AG20443 (cell line): ENCODE measurements at regions not wholly inside any gene's neighbourhood (a gene's known extent, or its start where the extent isn't known, plus 50 kb on each side); places are given as distances from the start of the nearest gene placed in this dataset.
"Not testable (repeated sequence)": the region's sequence is repeated elsewhere in the genome, so short reads cannot be mapped to it uniquely, and the experiment has no call there.

ENCODE experiments used
- DNase-seq: peaks from one replicate; pipeline ENCODE4 v3.0.0; 2012; ENCODE audit warnings: low spot score, mixed read lengths

DNA sequence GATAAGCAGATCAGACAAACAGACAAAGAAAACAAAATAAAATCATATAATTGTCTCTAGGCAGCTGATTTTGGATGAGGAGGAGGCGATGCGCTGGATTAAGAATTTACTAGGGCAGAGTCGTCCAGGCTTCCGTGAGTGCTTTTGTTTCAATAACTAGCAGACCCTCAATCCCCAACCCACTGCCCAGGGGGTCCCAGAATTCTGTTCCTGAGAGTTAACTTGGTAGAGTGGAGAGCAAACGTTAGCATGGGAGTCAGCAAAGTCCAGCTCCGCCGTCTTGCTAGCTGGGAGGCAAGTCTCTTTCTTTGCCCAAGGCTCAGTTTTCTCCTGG, 95.5 kb upstream of the TBX5 start:
- DNase-seq, result no peak

DNA sequence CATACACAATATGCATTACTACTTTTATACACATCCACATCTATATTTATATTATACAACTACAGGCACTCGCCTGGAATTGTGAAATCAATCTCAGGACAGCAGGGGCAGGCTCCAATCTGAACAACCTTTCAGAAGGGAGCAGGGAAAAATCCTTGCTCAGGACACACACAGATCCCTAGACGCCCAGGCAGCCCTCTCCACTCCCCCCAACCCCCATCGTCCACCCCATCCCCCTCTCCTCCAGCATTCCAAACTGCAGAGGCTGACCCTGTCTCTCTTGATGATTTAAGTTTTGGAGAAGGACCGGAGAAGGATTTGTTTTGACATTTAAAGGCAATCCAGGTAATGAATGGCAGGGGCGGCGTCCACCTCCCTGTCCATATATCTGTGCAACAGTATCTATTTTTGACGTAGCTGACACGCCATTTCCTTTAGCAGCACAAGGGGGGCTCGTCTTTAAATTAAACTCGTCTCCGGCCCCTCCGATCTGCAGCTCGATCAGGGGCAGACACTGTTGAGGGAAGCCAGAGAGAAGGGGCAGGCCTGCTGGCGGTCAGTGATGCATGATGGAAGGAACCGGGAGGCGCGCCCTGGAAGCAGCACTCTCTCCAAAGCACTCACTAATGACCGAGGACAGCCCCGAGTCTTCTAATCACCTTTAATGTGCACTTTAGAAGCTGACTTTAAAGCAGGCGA, 95.0 kb upstream of the TBX5 start:
- no peak for DNase-seq

DNA sequence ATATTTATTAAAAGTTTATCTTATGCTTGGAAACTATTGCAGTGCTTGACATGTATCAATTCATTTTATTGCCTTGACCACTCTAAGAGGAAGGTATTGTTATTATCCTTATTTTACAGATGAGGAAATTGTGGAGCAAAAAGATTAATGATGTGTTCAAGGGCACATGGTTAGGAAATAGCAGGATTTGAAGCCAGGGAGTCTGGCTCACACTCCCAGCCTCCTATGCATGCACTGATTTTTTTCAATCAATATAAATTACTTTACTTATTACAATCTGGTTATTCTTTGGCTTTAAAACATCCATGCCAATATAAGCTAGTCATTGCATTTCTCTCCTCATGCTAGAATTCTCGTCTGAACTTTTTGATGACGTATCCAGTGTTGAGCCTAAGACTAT, 94.2 kb upstream of the TBX5 start:
- DNase-seq, result no peak

DNA sequence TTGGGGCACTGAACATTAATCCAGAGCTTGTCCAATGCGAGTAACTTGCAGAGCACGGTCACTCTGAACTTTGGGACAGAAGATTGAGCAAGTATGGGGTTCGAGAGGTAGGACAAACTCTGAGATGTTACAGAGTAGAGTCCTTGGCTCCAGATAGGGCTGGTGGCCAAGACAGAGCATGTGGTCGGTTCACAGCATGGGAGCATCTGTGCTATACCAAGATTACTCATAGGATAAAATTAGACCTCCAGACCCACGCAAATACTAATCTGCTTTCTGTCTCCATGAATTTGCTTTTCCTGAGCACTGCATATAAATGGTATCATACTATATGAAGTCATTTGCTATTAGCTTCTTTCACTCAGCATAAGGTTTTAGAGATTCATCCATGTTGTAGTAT, 93.4 kb upstream of the TBX5 start:
- peak; percentile 56 for DNase-seq

DNA sequence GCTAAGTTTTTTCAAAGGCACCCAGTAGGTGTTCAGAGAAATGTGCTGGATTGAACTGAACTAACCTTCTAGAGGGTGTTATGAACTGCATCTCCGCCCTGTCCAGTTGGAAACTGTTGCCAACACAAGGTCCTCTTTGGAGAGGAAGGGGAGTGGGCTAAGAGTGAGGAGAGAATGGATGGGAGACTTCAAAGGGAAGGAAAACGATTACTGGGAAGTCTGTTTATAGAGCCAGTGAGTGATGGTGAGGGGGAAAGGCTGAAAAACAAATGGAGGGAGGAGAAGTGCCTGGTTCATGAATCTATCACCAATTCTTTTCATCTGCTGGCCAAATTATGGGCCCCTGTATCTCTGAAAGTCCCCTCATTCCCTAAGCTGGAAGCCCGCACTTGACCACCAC, 86.0 kb upstream of the TBX5 start:
- no peak for DNase-seq

- DNase-seq, result not testable (repeated sequence)
Measured at GRCh38 chr12:114484822-114485459, 79.0 kb upstream of the TBX5 start.

DNA sequence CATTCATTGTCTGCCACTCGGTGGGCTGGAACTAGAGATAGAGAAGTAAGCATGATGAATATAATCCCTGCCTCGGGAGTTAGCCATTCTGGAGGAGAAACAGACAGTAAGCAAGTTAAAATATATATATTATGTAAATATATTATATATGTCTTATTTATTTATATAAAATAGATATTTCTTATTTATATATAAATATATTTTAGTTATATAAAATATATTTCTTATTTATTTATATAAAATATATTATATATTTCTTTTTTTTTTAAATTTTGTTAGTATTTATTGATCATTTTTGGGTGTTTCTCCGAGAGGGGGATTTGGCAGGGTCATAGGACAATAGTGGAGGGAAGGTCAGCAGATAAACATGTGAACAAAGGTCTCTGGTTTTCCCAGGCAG, 78.1 kb upstream of the TBX5 start:
- no peak for DNase-seq

DNA sequence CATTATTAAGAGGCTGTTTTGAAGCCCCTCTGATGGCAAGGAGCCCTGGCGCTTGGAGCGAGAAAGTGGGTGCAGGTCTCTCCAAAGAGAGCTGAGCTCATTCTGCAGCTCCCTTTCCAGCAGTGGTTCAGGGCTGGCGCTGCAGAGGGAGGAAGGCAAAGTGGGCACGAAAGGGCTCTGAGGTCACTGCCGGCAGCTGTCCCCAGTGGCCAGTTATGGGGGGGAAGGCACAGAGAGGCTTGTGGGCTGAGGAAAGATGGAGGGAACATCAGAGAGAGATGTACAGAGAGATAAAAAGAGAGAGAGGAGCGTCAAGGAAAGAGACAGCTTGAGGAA, 75.2 kb upstream of the TBX5 start:
- peak; percentile 53 for DNase-seq

DNA sequence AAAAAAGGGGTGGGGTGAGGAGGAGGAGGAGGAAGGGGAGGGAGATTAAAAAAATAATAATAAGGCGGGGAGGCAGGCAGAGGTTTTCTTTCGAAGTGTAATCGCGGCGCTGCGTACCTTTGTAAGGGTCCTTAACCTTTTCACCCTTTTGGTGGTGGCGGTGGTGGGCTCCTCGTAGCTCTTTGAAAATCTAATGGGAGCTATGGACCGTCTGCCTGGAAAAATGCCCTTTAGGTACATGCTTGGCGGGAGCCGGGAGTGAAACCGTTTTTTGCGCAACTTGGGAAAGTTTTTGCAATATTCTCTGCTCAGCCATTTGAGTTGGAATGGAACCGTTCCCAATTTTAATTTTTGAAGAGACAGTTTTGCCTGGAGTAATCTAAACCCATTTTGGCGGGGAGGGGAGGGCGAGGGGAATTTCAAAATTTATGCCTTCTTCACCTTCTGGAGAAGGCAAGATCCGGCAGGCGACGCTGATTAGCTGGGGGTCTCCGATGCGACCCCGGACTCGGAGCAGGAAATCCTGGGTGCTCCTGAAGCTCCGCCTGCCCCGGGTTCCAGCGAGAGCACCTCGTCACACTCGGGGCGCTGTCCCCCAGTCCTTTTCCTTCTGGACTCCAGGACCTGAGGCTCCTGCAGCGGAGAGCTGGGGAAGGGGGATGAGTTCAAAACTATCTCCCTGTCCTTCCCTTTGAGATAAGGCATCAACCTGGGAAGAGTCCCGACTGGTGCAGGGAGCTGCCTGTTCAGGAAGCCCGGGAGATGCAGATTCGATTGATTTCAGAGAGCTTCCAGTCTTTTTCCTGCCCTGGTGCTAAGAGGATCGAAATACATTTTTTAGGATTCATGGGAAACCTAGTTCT, 74.6 kb upstream of the TBX5 start:
- DNase-seq, result peak; percentile 38

DNA sequence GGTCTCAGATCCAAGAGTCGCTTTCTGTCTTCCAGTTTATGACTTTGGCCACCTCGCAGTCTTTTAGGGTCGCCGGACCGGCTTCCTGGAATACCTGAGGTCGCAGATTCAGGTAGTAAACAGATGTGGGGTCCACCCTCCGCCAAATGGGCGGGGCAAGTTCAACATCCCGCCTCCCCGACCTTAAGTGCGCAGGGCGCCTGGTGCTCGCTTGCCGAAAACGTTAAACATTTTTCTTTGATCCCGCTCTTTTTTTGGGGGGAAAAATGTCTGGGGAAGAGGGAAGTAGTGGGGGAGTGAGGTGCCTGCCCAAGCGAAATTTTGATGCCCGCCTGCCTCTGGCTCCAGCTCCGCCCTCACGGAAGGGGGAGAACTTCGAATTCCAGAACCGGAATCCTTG, 73.9 kb upstream of the TBX5 start:
- DNase-seq, result peak; percentile 40

GRCh38 chr12:114478865-114479264, 72.9 kb upstream of the TBX5 start:
- no peak for DNase-seq

DNA sequence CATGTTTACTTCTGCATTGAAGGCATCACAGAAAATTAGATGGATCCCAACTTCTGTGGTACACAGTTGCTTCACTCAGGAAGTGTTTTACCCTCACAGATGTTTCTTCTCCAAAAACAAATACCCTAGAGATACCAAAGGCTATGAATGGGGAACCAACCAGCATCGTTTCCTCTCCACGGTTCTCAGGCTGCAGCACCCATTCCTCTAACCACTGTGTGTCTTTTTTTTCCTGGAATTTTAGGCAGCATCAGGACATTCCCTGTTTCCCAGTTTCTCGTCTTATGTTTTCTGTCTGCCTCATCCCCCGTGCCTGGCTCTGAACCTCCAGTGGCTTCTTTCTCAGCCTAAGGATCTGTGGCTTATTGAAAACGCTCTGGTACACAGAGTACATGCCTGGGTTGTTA, 72.0 kb upstream of the TBX5 start:
- no peak for DNase-seq

DNA sequence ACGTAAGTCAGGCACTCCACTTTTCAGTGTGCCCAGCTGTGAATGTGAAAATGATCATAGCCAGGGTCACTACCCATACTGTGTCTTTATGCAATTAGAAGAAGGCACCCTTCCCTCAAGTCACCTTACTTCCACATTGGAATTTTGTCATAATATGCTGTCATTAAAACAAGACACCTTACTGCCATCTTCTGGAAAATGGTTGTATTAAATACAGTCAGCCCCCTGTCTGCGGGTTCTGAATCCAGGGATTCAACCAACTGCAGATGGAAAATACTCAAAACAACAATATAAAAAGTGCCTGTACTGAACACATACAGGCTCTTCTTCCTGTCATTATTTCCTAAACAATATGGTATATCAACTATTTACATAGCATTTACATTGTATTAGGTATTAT, 70.2 kb upstream of the TBX5 start:
- DNase-seq, result peak; percentile 59

DNA sequence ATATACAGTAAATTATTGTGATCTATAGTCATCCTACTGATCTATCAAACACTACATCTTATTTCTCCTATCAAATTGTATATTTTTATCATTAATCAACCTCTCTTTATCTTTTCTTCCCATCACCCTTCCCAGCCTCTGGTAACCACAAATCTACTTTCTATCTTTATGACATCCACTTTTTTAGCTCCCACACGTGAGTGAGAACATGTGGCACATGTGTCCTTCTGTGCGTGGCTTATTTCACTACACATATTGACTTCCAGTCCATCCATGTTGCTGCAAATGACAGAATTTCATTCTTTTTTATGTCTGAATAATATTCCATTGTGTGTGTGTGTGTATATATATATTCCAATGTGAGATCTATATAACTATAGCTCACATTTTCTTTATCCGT, 67.8 kb upstream of the TBX5 start:
- DNase-seq, result no peak

- no peak for DNase-seq
Measured at GRCh38 chr12:114473018-114473417, 67.1 kb upstream of the TBX5 start.

DNA sequence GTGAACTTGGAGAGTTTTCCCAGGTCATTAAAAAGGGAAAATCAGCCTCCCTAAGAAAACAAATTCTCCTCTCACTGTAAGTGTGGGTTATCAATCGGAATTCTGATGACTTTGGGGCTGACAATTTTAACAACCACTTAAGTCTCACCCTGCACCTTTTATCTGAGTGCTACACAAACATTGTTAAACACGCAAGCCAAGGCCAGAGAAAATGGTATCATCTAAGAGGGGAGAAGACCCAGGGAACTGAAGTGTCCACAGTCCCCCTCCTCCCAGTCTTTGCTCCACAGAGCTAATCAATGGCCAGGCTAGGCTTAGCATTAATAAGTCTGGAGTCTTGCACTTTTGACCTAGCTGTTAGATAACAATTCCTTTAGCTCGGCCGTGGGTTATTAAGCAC, 51.7 kb upstream of the TBX5 start:
- no peak for DNase-seq
